HG02610 (cell line): ENCODE measurements at regions not wholly inside any gene's neighbourhood (a gene's known extent, or its start where the extent isn't known, plus 50 kb on each side); places are given as distances from the start of the nearest gene placed in this dataset.

Experiments used
- ATAC-seq: cut with Tn5 transposase; IDR thresholded peaks from one replicate; pipeline ENCODE4 v1.9.1; 2021; ENCODE audit warnings: mild to moderate bottlenecking, moderate library complexity; ENCODE audit not compliant: unreplicated experiment

- no peak for ATAC-seq
Observed at GRCh38 chr15:62945760-62946159, 96.8 kb upstream of the TPM1 start.

GRCh38 chr15:62946940-62947339 is 95.6 kb upstream of the TPM1 start:
- no peak for ATAC-seq

GRCh38 chr15:62950462-62950931 is 92.0 kb upstream of the TPM1 start:
- no peak for ATAC-seq

- ATAC-seq: no peak
Observed at GRCh38 chr15:62951481-62951880, 91.1 kb upstream of the TPM1 start.

- no peak for ATAC-seq
Observed at GRCh38 chr15:62953021-62953420, 89.5 kb upstream of the TPM1 start.

GRCh38 chr15:62953496-62954045 is 89.0 kb upstream of the TPM1 start:
- no peak for ATAC-seq

GRCh38 chr15:62957130-62957529 is 85.4 kb upstream of the TPM1 start:
- no peak for ATAC-seq

GRCh38 chr15:62958528-62959363 is 83.8 kb upstream of the TPM1 start:
- no peak for ATAC-seq

GRCh38 chr15:62961134-62961533 is 81.4 kb upstream of the TPM1 start:
- no peak for ATAC-seq

GRCh38 chr15:62962101-62962995 is 80.2 kb upstream of the TPM1 start:
- no peak for ATAC-seq

- ATAC-seq: no peak
Observed at GRCh38 chr15:62964251-62964650, 78.3 kb upstream of the TPM1 start.

GRCh38 chr15:62966294-62967078 is 76.1 kb upstream of the TPM1 start:
- no peak for ATAC-seq

- ATAC-seq: no peak
Observed at GRCh38 chr15:62968699-62969098, 73.8 kb upstream of the TPM1 start.

- no peak for ATAC-seq
Observed at GRCh38 chr15:62969442-62970089, 73.0 kb upstream of the TPM1 start.

- ATAC-seq: no peak
Observed at GRCh38 chr15:62972814-62973213, 69.7 kb upstream of the TPM1 start.

GRCh38 chr15:62975515-62975914 is 67.0 kb upstream of the TPM1 start:
- no peak for ATAC-seq

- ATAC-seq: no peak
Observed at GRCh38 chr15:62976301-62976881, 66.2 kb upstream of the TPM1 start.

GRCh38 chr15:62977952-62978811 is 64.4 kb upstream of the TPM1 start:
- ATAC-seq: no peak

- no peak for ATAC-seq
Observed at GRCh38 chr15:62979252-62979651, 63.3 kb upstream of the TPM1 start.
